ENCODE measurements at regions not wholly inside any gene's neighbourhood (a gene's known extent, or its start where the extent isn't known, plus 50 kb on each side); places are given as distances from the start of the nearest gene placed in this dataset.

DNA sequence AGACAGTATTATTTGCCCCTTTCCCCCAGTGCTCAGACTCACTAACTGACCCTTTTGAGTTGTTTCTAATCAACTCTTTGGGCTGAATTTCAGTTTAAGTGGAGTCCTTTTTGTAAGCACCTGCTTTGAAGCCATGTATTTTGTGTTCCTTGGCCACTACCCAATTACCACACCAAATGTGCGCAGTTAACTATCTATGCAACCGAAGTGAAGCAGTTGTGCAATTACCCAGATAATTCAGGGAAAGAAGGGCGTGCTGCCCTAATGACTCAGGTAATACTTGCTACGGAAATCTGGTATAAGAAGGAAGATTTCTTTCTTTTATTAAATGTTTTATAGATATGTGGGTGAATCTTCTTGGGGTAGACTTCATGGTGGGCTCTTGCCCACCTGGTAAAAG lies 371.9 kb upstream of the TBL1XR1 start:
- no peaks in the 10 kb centered on the region for H3K79me2 ChIP-seq
- H3K27ac ChIP-seq: no peak overlapping the region

DNA sequence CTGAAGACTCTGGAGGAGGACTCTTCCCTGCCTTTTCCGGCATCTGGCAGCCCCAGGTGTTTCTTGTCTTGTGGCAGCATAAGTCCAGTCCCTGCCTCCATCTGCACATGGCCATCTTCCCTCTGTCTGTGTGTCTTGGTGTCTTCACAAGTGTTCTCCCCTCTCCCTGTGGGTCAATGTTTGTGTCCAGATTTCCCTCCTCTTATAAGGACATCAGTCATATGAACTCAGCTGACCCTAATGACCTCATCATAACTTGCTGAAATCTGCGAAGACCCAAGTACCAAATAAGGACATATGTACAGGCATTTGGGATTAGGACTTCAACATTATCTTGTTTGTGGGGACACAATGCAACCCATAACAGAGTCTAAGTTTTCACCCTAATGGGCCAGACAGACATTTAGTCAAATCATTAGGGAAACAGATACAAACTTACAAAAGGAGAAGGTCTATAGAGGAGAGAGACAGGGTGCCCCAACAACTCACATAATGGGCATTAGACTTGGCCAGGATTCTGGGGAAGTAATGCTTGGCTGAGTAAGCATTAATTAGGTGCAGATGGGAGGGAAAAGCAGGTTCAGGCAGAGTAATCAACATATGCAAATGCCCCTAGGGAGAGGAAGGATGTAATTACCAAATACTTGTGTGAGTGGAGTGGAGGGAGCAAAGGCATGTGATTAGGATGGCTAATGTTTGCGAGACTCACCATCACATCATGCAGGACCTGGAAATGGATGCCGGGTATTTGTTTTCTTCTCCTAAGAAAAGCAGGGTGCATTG lies 372.8 kb upstream of the TBL1XR1 start:
- no peak overlapping the region for H3K27ac ChIP-seq

More for the DNA sequence above, 371.9 kb upstream of the TBL1XR1 start:
- TF ChIP-seq, protein P1, sequence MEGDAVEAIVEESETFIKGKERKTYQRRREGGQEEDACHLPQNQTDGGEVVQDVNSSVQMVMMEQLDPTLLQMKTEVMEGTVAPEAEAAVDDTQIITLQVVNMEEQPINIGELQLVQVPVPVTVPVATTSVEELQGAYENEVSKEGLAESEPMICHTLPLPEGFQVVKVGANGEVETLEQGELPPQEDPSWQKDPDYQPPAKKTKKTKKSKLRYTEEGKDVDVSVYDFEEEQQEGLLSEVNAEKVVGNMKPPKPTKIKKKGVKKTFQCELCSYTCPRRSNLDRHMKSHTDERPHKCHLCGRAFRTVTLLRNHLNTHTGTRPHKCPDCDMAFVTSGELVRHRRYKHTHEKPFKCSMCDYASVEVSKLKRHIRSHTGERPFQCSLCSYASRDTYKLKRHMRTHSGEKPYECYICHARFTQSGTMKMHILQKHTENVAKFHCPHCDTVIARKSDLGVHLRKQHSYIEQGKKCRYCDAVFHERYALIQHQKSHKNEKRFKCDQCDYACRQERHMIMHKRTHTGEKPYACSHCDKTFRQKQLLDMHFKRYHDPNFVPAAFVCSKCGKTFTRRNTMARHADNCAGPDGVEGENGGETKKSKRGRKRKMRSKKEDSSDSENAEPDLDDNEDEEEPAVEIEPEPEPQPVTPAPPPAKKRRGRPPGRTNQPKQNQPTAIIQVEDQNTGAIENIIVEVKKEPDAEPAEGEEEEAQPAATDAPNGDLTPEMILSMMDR (IDR thresholded peaks at IDR 0.05): no peak
- no peaks in the 10 kb centered on the region for H3K9me3 ChIP-seq (ENCODE audit: control insufficient read depth, low read length)
- no peak overlapping the region for H3K4me2 ChIP-seq (ENCODE audit: low read length)
- peaks cover 40% of the 10 kb centered on the region for H3K4me1 ChIP-seq
- H3K36me3 ChIP-seq (ENCODE audit: control insufficient read depth, insufficient read depth, low read length): no peaks in the 10 kb centered on the region
- peak overlapping the region; percentile 23 for H2AFZ ChIP-seq
- H3K27me3 ChIP-seq (ENCODE audit: control insufficient read depth, insufficient read depth, low read length): no peaks in the 10 kb centered on the region
- H3K4me3 ChIP-seq (ENCODE audit: low read depth, low read length): no peak overlapping the region
- no peak overlapping the region for H3K9ac ChIP-seq

DNA sequence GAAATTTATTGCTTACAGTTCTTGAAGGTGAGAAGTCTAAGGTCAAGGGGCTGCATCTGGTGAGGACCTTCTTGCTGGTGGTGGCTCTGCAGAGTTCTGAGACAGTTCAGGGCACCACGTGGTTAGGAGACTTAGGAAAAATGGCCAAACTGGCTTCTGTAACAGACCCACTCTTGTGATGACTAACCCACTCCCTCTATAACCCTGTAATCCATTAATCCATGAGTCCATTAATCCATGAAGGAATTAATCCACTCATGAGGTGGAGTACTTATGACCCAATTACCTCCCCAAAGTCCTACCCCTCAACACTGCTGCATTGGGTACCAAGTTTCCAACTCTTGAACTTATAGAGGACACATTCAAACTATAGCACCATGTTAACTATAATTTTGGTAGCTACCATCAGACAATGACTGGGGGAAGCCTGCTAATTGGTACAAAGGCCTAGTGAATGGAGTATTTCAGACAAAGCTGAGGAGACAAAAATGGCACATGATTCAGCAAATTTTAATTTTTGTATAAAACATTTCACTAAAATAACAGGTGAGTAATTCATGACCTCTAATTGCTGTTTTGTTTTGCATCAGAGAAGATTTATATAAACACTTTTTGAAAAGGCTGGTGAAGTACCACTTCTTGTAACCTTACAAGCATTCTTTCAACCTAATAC lies 374.1 kb upstream of the TBL1XR1 start:
- H3K27me3 ChIP-seq (ENCODE audit: control insufficient read depth, insufficient read depth, low read length): no peaks in the 10 kb centered on the region
- TF ChIP-seq, protein P1 (IDR thresholded peaks at IDR 0.05): no peak

More for the DNA sequence above, 372.8 kb upstream of the TBL1XR1 start:
- Histone ChIP-seq H3K9ac (no peak overlapping the region), H2AFZ (peak overlapping the region; percentile 26), H3K79me2 (no peaks in the 10 kb centered on the region), H3K9me3 (ENCODE audit: control insufficient read depth, low read length) (no peaks in the 10 kb centered on the region), H3K4me3 (ENCODE audit: low read depth, low read length) (no peak overlapping the region), H3K27me3 (ENCODE audit: control insufficient read depth, insufficient read depth, low read length) (no peaks in the 10 kb centered on the region), H3K4me2 (ENCODE audit: low read length) (no peak overlapping the region), H3K36me3 (ENCODE audit: control insufficient read depth, insufficient read depth, low read length) (no peaks in the 10 kb centered on the region), H3K4me1 (peaks cover 43% of the 10 kb centered on the region)
- TF ChIP-seq, protein P1 (IDR thresholded peaks at IDR 0.05): no peak

DNA sequence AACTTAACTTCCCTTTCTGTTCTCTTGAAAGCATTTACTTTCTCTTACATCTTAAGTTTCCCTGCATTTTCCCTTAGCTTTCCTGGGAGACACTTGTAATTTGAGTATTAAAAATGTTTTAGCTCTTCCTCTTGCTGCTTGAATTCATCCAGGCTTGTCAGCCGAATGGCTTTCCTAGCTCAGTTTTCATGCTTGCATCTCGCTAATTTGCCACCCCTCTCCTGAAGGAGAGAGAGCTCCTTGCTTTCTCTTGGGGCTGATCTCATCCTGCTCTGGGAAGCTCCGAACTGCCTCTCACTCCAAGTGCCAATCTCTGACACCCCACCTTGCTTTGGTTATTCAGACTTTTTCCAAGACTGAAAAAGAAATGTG lies 374.6 kb upstream of the TBL1XR1 start:
- Histone ChIP-seq H3K4me2 (ENCODE audit: low read length) (peak overlapping the region; percentile 12), H2AFZ (peak overlapping the region; percentile 79), H3K27ac (peak overlapping the region; percentile 90), H3K9ac (no peak overlapping the region), H3K79me2 (no peaks in the 10 kb centered on the region), H3K36me3 (ENCODE audit: control insufficient read depth, insufficient read depth, low read length) (no peaks in the 10 kb centered on the region), H3K9me3 (ENCODE audit: control insufficient read depth, low read length) (no peaks in the 10 kb centered on the region), H3K27me3 (ENCODE audit: control insufficient read depth, insufficient read depth, low read length) (no peaks in the 10 kb centered on the region), H3K4me3 (ENCODE audit: low read depth, low read length) (no peak overlapping the region), H3K4me1 (peaks cover 43% of the 10 kb centered on the region)
- TF ChIP-seq, protein P1 (IDR thresholded peaks at IDR 0.05): no peak

More for the DNA sequence above, 374.1 kb upstream of the TBL1XR1 start:
- Histone ChIP-seq H3K79me2 (no peaks in the 10 kb centered on the region), H3K4me3 (ENCODE audit: low read depth, low read length) (no peak overlapping the region), H3K9ac (no peak overlapping the region), H2AFZ (peak overlapping the region; percentile 79), H3K27ac (peak overlapping the region; percentile 90), H3K4me2 (ENCODE audit: low read length) (peak overlapping the region; percentile 12), H3K9me3 (ENCODE audit: control insufficient read depth, low read length) (no peaks in the 10 kb centered on the region), H3K36me3 (ENCODE audit: control insufficient read depth, insufficient read depth, low read length) (no peaks in the 10 kb centered on the region), H3K4me1 (peaks cover 43% of the 10 kb centered on the region)
